Suprapubic skin (tissue), 4 donors: ENCODE measurements at regions not wholly inside any gene's neighbourhood (a gene's known extent, or its start where the extent isn't known, plus 50 kb on each side); places are given as distances from the start of the nearest gene placed in this dataset.

Experiments
- DNase-seq, 2 donors: peaks; one replicate each; pipeline ENCODE4 v3.0.0-alpha.2; 2019; ENCODE audit warnings: low spot score in 2 of 2
- H3K27ac ChIP-seq: fragments of 200-600 bp; sonication (generic); one replicate; pipeline ENCODE4 v1.5.1; 2019
- H3K27me3 ChIP-seq: fragments of 200-600 bp; sonication (generic); one replicate; pipeline ENCODE4 v1.5.1; 2019
- H3K36me3 ChIP-seq: fragments of 200-600 bp; sonication (generic); one replicate; pipeline ENCODE4 v1.5.1; 2019
- H3K4me1 ChIP-seq: fragments of 200-600 bp; sonication (generic); one replicate; pipeline ENCODE4 v1.5.1; 2019
- H3K4me3 ChIP-seq: fragments of 200-600 bp; sonication (generic); one replicate; pipeline ENCODE4 v1.5.1; 2019; ENCODE audit warnings: mild to moderate bottlenecking
- H3K9me3 ChIP-seq: fragments of 200-600 bp; sonication (generic); one replicate; pipeline ENCODE4 v1.5.1; 2019
- EP300 ChIP-seq: sonication (generic); formaldehyde crosslinking; IDR thresholded peaks from one replicate; pipeline ENCODE4 v1.6.1; 2017; ENCODE audit warnings: antibody characterized with exemption
- POLR2A ChIP-seq, 2 donors: fragments of 450-650 bp; IDR thresholded peaks; one replicate each; pipeline ENCODE4 v1.6.1; 2017; ENCODE audit warnings: antibody characterized with exemption in 2 of 2, mild to moderate bottlenecking in 2 of 2, moderate library complexity in 2 of 2
- POLR2AphosphoS5 ChIP-seq, 3 donors: sonication (generic); formaldehyde crosslinking; IDR thresholded peaks; one replicate each; pipeline ENCODE4 v1.6.1; 2017; ENCODE audit warnings: antibody characterized with exemption in 3 of 3
- WGBS: methylation state at CpG from one replicate; pipeline ENCODE4 v1.1.5; 2018; 5-methylcytosine and 5-hydroxymethylcytosine counted together
- TF ChIP-seq, protein P1 (sequence below), 2 donors: fragments of 200-600 bp in 1 of 2; fragments of 450-650 bp in 1 of 2; sonication (generic) in 1 of 2; IDR thresholded peaks; one replicate each; pipeline ENCODE4 v1.5.1; 2016 to 2019; ENCODE audit warnings: antibody characterized with exemption in 2 of 2, mild to moderate bottlenecking in 1 of 2, moderate library complexity in 1 of 2

DNA sequence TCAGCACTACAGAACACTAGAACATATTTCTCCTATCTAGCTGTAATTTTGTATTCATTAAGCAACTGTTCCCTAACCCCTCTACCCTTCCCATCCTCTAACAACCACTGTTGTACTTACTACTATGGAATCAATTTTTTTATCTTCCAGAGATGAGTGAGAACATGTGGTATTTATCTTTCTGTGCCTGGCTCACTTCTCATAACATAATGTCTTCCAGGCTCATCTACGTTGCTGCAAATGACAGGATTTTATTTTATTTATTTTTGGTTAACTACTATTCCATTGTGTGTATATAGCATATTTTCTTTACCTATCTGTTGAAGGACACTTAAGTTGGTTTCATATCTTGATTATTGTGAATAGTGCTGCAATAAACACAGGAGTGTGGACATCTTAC lies 200.9 kb upstream of the CHRM2 start:
- no peak for DNase-seq
- no peaks in the 10 kb centered on the region for H3K4me1 ChIP-seq
- no peaks in the 10 kb centered on the region for H3K9me3 ChIP-seq
- TF ChIP-seq POLR2AphosphoS5 (IDR thresholded peaks at IDR 0.05): no peak
- no peak for TF ChIP-seq POLR2A (IDR thresholded peaks at IDR 0.05)
- TF ChIP-seq, protein P1, sequence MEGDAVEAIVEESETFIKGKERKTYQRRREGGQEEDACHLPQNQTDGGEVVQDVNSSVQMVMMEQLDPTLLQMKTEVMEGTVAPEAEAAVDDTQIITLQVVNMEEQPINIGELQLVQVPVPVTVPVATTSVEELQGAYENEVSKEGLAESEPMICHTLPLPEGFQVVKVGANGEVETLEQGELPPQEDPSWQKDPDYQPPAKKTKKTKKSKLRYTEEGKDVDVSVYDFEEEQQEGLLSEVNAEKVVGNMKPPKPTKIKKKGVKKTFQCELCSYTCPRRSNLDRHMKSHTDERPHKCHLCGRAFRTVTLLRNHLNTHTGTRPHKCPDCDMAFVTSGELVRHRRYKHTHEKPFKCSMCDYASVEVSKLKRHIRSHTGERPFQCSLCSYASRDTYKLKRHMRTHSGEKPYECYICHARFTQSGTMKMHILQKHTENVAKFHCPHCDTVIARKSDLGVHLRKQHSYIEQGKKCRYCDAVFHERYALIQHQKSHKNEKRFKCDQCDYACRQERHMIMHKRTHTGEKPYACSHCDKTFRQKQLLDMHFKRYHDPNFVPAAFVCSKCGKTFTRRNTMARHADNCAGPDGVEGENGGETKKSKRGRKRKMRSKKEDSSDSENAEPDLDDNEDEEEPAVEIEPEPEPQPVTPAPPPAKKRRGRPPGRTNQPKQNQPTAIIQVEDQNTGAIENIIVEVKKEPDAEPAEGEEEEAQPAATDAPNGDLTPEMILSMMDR (IDR thresholded peaks at IDR 0.05): no peak
- TF ChIP-seq EP300: no peak
- H3K27ac ChIP-seq: no peak overlapping the region
- H3K27me3 ChIP-seq: no peaks in the 10 kb centered on the region
- H3K4me3 ChIP-seq: no peak overlapping the region
- H3K36me3 ChIP-seq: no peaks in the 10 kb centered on the region
- 32% methylated on average over 1 of the region's 1 CpG for WGBS

DNA sequence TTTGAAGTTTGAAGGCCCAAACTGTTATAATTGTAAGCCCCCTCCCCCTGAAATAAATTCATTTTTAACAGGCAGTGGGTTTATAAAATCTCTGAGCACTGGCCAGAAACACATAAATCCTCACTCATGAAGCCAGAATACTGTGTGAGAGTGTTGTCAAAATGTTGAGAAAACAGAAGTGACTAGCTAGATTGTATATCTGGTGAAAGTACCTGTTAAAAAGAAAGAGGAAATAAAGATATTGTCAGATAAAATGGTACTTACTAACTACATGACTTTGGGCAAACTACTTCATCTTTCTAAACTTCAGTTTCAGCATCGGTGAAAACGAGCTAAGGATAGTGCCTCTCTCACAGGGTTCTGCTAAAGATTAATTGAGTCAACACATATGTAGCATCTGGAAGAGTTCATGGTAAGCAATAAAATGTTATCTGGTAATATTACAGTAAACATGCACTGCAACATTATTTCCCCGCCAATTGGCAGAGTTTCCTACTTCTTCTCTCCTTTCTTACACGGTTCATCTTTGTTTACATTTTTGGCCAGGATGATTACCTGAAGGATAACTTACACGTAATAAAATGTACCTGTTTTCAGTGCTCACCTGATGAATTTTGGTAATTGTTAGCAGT lies 202.5 kb upstream of the CHRM2 start:
- Histone ChIP-seq H3K4me3 (no peak overlapping the region), H3K27ac (no peak overlapping the region), H3K27me3 (no peaks in the 10 kb centered on the region), H3K36me3 (no peaks in the 10 kb centered on the region), H3K9me3 (peaks cover 3% of the 10 kb centered on the region), H3K4me1 (no peaks in the 10 kb centered on the region)
- no peak for TF ChIP-seq EP300
- TF ChIP-seq POLR2AphosphoS5 (IDR thresholded peaks at IDR 0.05): no peak
- TF ChIP-seq, protein P1 (IDR thresholded peaks at IDR 0.05): no peak
- TF ChIP-seq POLR2A (IDR thresholded peaks at IDR 0.05): no peak
- DNase-seq: no peak
- 53% methylated on average over 5 of the region's 5 CpGs for WGBS

DNA sequence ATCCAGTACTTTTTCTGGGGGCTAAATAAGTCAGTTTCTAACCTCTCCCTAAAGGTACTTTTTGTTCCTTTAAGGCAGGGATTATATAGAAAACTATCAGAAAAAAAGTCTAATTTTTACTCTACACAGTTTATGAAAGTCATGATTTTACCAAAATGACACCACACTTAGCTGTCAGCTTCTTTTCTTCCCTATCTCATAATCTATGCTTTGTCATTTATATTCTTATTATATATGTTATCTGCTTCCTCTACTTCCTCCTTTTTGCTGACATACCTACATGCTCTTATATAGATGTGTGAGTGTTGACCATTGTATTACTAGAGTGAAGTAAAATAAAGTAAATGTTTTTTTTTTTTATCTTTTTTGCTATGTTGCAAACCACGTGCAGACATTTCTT lies 203.9 kb upstream of the CHRM2 start:
- Histone ChIP-seq H3K4me3 (no peak overlapping the region), H3K27me3 (no peaks in the 10 kb centered on the region), H3K4me1 (no peaks in the 10 kb centered on the region), H3K9me3 (peaks cover 3% of the 10 kb centered on the region), H3K27ac (no peak overlapping the region), H3K36me3 (no peaks in the 10 kb centered on the region)
- WGBS: 56% methylated on average over 1 of the region's 1 CpG
- no peak for TF ChIP-seq POLR2A (IDR thresholded peaks at IDR 0.05)
- TF ChIP-seq, protein P1 (IDR thresholded peaks at IDR 0.05): no peak
- no peak for TF ChIP-seq EP300
- TF ChIP-seq POLR2AphosphoS5 (IDR thresholded peaks at IDR 0.05): no peak
- no peak for DNase-seq

DNA sequence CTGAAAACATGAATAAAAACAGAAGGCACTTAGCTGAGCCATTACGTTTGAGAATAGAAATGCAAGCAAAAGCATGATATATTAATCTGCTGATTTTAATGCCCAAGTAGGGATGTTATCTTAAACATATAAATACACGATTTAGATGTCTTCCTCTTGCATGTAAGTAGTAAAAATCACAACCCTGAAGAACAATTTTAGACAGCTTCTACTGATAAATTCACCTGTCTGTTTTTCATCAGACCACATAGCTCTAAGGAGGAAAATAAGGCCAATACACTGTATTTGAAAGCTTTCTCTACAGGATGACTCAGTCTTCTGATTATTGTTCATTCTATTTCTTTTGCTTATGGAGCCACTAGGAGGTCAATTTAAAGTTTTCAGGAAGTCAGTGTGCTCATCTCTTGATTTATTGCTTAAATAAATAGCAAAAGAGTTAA lies 210.9 kb upstream of the CHRM2 start:
- no peaks in the 10 kb centered on the region for H3K4me1 ChIP-seq
- WGBS: 49% methylated on average over 2 of the region's 2 CpGs

DNA sequence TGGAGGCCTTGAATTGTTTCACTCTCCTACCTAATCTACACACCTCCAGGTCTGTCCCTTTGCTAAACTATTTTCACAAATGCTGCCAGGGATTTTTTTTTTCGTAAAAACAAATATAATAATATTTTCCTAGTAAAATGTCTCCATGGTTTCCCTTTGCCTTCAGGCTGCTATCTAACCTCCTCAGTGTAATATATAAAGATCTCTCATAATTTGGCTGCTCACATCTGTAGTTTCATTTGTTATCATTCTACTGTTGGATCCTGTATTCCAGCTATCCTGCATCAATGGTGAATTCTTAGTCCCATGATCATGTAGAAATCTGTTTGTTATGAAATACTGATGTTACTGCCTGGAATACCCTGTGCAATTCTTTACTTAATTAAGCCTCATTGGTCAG lies 211.9 kb upstream of the CHRM2 start:
- no peak overlapping the region for H3K27ac ChIP-seq
- TF ChIP-seq POLR2AphosphoS5 (IDR thresholded peaks at IDR 0.05) (no peak), POLR2A (IDR thresholded peaks at IDR 0.05) (no peak), EP300 (no peak)
- TF ChIP-seq, protein P1 (IDR thresholded peaks at IDR 0.05): no peak
- no peaks in the 10 kb centered on the region for H3K36me3 ChIP-seq
- no peaks in the 10 kb centered on the region for H3K4me1 ChIP-seq
- H3K9me3 ChIP-seq: peaks cover 2% of the 10 kb centered on the region
- DNase-seq: no peak
- H3K27me3 ChIP-seq: no peaks in the 10 kb centered on the region
- H3K4me3 ChIP-seq: no peak overlapping the region
- WGBS: 83% methylated on average over 1 of the region's 1 CpG

More for the DNA sequence above, 210.9 kb upstream of the CHRM2 start:
- Histone ChIP-seq H3K36me3 (no peaks in the 10 kb centered on the region), H3K4me3 (no peak overlapping the region), H3K9me3 (peaks cover 3% of the 10 kb centered on the region), H3K27ac (no peak overlapping the region), H3K27me3 (no peaks in the 10 kb centered on the region)
- DNase-seq: no peak
- TF ChIP-seq EP300: no peak
- TF ChIP-seq POLR2A (IDR thresholded peaks at IDR 0.05): no peak
- TF ChIP-seq, protein P1 (IDR thresholded peaks at IDR 0.05): no peak
- no peak for TF ChIP-seq POLR2AphosphoS5 (IDR thresholded peaks at IDR 0.05)
